Neural cell (in vitro differentiated cells): ENCODE measurements at regions not wholly inside any gene's neighbourhood (a gene's known extent, or its start where the extent isn't known, plus 50 kb on each side); places are given as distances from the start of the nearest gene placed in this dataset.

Experiments
- H2AFZ ChIP-seq: fragments of 200-600, 300-800 bp; sonication (generic), shearing (Covaris generic); 2 replicates; pipeline ENCODE4 v1.6.0; 2014; ENCODE audit warnings: low read depth, mild to moderate bottlenecking, antibody characterized with exemption, low read length, moderate library complexity
- H3F3A ChIP-seq: fragments of 200-600 bp; shearing (Covaris generic); 2 replicates; pipeline ENCODE4 v1.6.1; 2016; ENCODE audit warnings: mild to moderate bottlenecking, moderate library complexity, mixed read lengths, antibody characterized with exemption, low read length; ENCODE audit not compliant: insufficient read depth, poor library complexity, severe bottlenecking
- H3K27ac ChIP-seq: fragments of 200-600, 300-800 bp; sonication (generic), shearing (Covaris generic); 2 replicates; pipeline ENCODE4 v1.5.1; 2014; ENCODE audit warnings: mild to moderate bottlenecking, low read length, moderate library complexity
- H3K27me3 ChIP-seq: fragments of 300-800, 200-600 bp; sonication (generic), shearing (Covaris generic); 2 replicates; pipeline ENCODE4 v1.6.0; 2014; ENCODE audit warnings: mild to moderate bottlenecking, low read depth, low read length, moderate library complexity; ENCODE audit not compliant: insufficient read depth
- H3K36me3 ChIP-seq: fragments of 300-800, 200-600 bp; sonication (generic), shearing (Covaris generic); 2 replicates; pipeline ENCODE4 v1.5.1; 2014; ENCODE audit warnings: mild to moderate bottlenecking, antibody characterized with exemption, low read length, moderate library complexity; ENCODE audit not compliant: insufficient read depth
- H3K4me2 ChIP-seq: fragments of 300-800, 200-600 bp; sonication (generic), shearing (Covaris generic); 2 replicates; pipeline ENCODE4 v1.6.0; 2014; ENCODE audit warnings: mild to moderate bottlenecking, low read length
- H3K4me3 ChIP-seq: fragments of 300-800, 200-600 bp; sonication (generic), shearing (Covaris generic); 2 replicates; pipeline ENCODE4 v1.5.1; 2014; ENCODE audit warnings: mild to moderate bottlenecking, low read length, moderate library complexity
- H3K79me2 ChIP-seq: fragments of 200-600 bp; shearing (Covaris generic); replicated peaks from 2 replicates; pipeline ENCODE4 v1.6.0; 2014; ENCODE audit warnings: mild to moderate bottlenecking, low read length, moderate library complexity; ENCODE audit not compliant: insufficient read depth
- H3K9ac ChIP-seq: fragments of 300-800, 200-600 bp; sonication (generic), shearing (Covaris generic); 2 replicates; pipeline ENCODE4 v1.6.1; 2016; ENCODE audit warnings: mild to moderate bottlenecking, low read length, mixed read lengths
- H3K9me2 ChIP-seq: fragments of 200-600 bp; shearing (Covaris generic); 2 replicates; pipeline ENCODE4 v1.6.1; 2016; ENCODE audit warnings: mild to moderate bottlenecking, low read length, mixed read lengths; ENCODE audit not compliant: insufficient read depth
- H3K9me3 ChIP-seq: fragments of 200-600, 300-800 bp; sonication (generic), shearing (Covaris generic); 2 replicates; pipeline ENCODE4 v1.6.1; 2016; ENCODE audit warnings: mild to moderate bottlenecking, mixed run types, low read length, moderate library complexity, mixed read lengths
- H4K20me1 ChIP-seq: fragments of 200-600 bp; shearing (Covaris generic); 2 replicates; pipeline ENCODE4 v1.6.1; 2016; ENCODE audit warnings: mild to moderate bottlenecking, mixed run types; ENCODE audit not compliant: insufficient read depth
- CTCF ChIP-seq: fragments of 450-650 bp; IDR thresholded peaks from 2 replicates; pipeline ENCODE4 v1.5.1; 2014; ENCODE audit warnings: antibody characterized with exemption, mild to moderate bottlenecking, moderate library complexity; ENCODE audit not compliant: poor library complexity, severe bottlenecking
- EP300 ChIP-seq: fragments of 450-650 bp; conservative IDR thresholded peaks from 2 replicates; pipeline ENCODE4 v1.6.1; 2014; ENCODE audit warnings: antibody characterized with exemption, mild to moderate bottlenecking, moderate library complexity; ENCODE audit not compliant: poor library complexity, severe bottlenecking
- EZH2 ChIP-seq: fragments of 200-600, 300-800 bp; shearing (Covaris generic), sonication (generic); IDR thresholded peaks from 2 replicates; pipeline ENCODE4 v1.6.1; 2014; ENCODE audit warnings: antibody characterized with exemption, low read length, borderline replicate concordance, mild to moderate bottlenecking; ENCODE audit not compliant: insufficient read depth, poor library complexity, severe bottlenecking
- MXI1 ChIP-seq: fragments of 450-650 bp; conservative IDR thresholded peaks from 2 replicates; pipeline ENCODE4 v1.6.1; 2014; ENCODE audit warnings: antibody characterized with exemption, mild to moderate bottlenecking; ENCODE audit not compliant: poor library complexity, severe bottlenecking
- POLR2AphosphoS5 ChIP-seq: IDR thresholded peaks from 2 replicates; pipeline ENCODE4 v1.6.1; 2012
- RAD21 ChIP-seq: fragments of 450-650 bp; conservative IDR thresholded peaks from 2 replicates; pipeline ENCODE4 v1.6.1; 2014; ENCODE audit warnings: antibody characterized with exemption, mild to moderate bottlenecking, moderate library complexity
- REST ChIP-seq: IDR thresholded peaks from 2 replicates; pipeline ENCODE4 v1.6.1; 2012; ENCODE audit warnings: borderline replicate concordance
- SMC3 ChIP-seq: fragments of 450-650 bp; conservative IDR thresholded peaks from 2 replicates; pipeline ENCODE4 v1.6.1; 2014; ENCODE audit warnings: antibody characterized with exemption, mild to moderate bottlenecking, moderate library complexity; ENCODE audit not compliant: poor library complexity
- TAF1 ChIP-seq: IDR thresholded peaks from 2 replicates; pipeline ENCODE4 v1.6.1; 2012; ENCODE audit warnings: low read depth

- Histone ChIP-seq H3K9me2 (no peaks in the 10 kb centered on the region), H3K36me3 (no peaks in the 10 kb centered on the region), H4K20me1 (no peaks in the 10 kb centered on the region), H3K9ac (no peak overlapping the region), H3K4me3 (no peak overlapping the region), H2AFZ (no peak overlapping the region), H3K79me2 (no peaks in the 10 kb centered on the region), H3K4me2 (no peak overlapping the region), H3K27ac (no peak overlapping the region), H3K9me3 (no peaks in the 10 kb centered on the region), H3F3A (no peaks in the 10 kb centered on the region), H3K27me3 (no peaks in the 10 kb centered on the region)
- TF ChIP-seq EP300 (no peak), CTCF (no peak), REST (no peak), RAD21 (no peak), EZH2 (no peak), TAF1 (no peak), MXI1 (no peak), SMC3 (no peak), POLR2AphosphoS5 (no peak)
Observed at GRCh38 chr18:25735459-25735858, 355.0 kb downstream of the SS18 start.

GRCh38 chr18:25734336-25734735, 356.1 kb downstream of the SS18 start:
- H3K4me3 ChIP-seq = no peak overlapping the region

More at GRCh38 chr18:25734336-25734735, 356.1 kb downstream of the SS18 start:
- Histone ChIP-seq H3F3A (no peaks in the 10 kb centered on the region), H3K4me2 (no peak overlapping the region), H3K9ac (no peak overlapping the region), H3K79me2 (no peaks in the 10 kb centered on the region), H3K27me3 (no peaks in the 10 kb centered on the region), H2AFZ (no peak overlapping the region), H3K9me2 (no peaks in the 10 kb centered on the region), H4K20me1 (no peaks in the 10 kb centered on the region), H3K9me3 (no peaks in the 10 kb centered on the region), H3K27ac (no peak overlapping the region), H3K36me3 (no peaks in the 10 kb centered on the region)
- TF ChIP-seq POLR2AphosphoS5 (no peak), CTCF (no peak), REST (no peak), MXI1 (no peak), EZH2 (no peak), SMC3 (no peak), TAF1 (no peak)
